HG02623 (cell line): ENCODE measurements at regions not wholly inside any gene's neighbourhood (a gene's known extent, or its start where the extent isn't known, plus 50 kb on each side); places are given as distances from the start of the nearest gene placed in this dataset.
"Not testable (repeated sequence)": the region's sequence is repeated elsewhere in the genome, so short reads cannot be mapped to it uniquely, and the experiment has no call there.

Source experiments
- ATAC-seq: cut with Tn5 transposase; IDR thresholded peaks from one replicate; pipeline ENCODE4 v1.9.1; 2021; ENCODE audit warnings: moderate library complexity; ENCODE audit not compliant: unreplicated experiment

- ATAC-seq: no peak
Measured at GRCh38 chr4:33453436-33453835, 2733.3 kb downstream of the PCDH7 start.

GRCh38 chr4:33453916-33454315 lies 2733.7 kb downstream of the PCDH7 start:
- no peak for ATAC-seq

- no peak for ATAC-seq
Measured at GRCh38 chr4:33465565-33465964, 2745.4 kb downstream of the PCDH7 start.

DNA sequence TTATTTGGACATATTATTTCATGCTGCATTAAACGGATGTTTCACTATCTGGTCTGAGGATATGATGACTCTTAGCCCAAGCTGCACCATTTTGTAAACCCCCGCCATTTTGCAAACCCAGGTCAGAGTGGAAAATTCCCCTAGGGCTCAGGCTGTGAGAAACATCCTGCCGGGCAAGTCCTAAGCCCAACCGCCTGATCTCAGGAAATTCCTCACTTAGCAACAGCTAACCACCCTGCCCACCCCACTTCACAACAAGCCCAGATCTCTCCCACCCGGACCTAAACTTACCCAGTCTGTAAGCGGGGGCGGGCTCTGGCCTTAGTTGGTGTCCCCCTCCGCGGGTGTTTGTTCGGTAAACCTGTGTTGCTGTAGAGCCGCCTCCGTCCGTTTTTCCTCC lies 2747.1 kb downstream of the PCDH7 start:
- no peak for ATAC-seq

GRCh38 chr4:33470805-33471204 lies 2750.6 kb downstream of the PCDH7 start:
- ATAC-seq: no peak

- ATAC-seq: no peak
Measured at GRCh38 chr4:33477715-33478114, 2757.5 kb downstream of the PCDH7 start.

DNA sequence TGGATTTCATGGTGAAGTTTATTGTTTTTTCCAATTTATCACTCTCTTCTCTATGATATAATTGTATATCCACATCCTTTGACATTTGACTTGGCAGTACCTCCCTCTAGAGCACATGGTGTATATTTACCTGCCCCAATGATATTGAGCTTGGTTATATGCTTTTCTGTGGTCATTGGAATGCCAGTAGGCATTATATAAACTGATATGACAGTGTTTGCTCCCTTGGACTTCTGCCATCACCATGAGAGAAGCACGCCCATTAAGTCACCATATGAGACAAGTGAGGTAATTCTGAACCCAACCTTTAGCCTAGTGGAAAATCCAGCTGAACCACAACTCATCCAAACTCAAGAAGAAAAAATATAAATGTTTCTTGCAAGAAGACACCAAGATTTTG lies 2761.5 kb downstream of the ARAP2 start:
- ATAC-seq: no peak

GRCh38 chr4:33485111-33485510 lies 2759.2 kb downstream of the ARAP2 start:
- no peak for ATAC-seq

- ATAC-seq: no peak
Measured at GRCh38 chr4:33493231-33493630, 2751.1 kb downstream of the ARAP2 start.

GRCh38 chr4:33494150-33494549 lies 2750.2 kb downstream of the ARAP2 start:
- ATAC-seq: no peak

DNA sequence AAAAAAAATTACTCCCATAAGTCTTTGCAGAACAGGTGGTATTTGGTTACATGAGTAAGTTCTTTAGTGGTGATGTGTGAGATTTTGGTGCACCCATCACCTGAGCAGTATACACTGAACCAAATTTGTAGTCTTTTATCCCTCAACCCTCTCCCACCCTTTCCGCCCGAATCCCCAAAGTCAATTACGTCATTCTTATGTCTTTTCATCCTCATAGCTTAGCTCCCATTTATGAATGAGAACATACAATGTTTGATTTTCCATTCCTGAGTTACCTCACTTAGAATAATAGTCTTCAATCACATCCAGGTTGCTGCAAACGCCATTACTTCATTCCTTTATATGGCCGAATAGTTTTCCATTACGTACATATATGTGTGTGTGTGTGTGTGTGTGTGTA lies 2742.7 kb downstream of the ARAP2 start:
- ATAC-seq: not testable (repeated sequence)

DNA sequence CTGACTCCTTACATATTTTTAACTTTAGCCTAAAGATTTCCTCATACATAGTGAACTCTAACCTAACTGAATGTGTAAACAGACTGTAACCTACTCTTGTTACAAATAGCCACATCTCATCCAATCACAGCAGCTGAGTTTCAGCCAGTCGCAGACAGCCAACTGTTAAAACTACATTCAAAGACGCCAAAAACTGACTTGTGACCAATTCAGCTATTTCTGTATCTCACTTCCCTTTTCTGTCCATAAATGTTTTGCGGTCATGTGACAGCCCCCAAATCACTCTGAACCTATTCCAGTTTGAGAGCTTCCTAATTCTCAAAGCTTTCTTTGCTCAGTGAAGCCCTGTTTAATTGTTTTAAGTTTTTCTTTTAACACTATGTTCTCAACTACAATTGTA lies 2731.9 kb downstream of the ARAP2 start:
- peak; percentile 63 for ATAC-seq

DNA sequence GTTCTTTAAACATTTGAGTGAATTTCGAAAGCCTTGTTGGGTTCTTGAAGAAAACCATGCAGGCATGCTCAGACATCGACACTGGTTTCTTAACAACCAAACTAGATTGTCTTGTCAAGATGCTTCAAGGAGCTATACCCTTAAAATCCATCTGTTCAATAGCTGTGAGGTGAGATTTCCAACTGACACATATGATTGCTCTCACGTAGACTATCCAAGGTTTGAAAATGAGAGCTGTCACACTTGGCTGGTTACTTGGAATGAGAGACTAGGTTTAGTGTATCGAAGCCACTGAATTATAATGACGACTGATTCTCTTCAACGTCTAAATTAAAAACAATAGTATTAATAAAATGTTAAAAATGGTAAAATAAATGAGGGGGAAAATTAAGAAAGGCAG lies 2725.5 kb downstream of the ARAP2 start:
- ATAC-seq: no peak

DNA sequence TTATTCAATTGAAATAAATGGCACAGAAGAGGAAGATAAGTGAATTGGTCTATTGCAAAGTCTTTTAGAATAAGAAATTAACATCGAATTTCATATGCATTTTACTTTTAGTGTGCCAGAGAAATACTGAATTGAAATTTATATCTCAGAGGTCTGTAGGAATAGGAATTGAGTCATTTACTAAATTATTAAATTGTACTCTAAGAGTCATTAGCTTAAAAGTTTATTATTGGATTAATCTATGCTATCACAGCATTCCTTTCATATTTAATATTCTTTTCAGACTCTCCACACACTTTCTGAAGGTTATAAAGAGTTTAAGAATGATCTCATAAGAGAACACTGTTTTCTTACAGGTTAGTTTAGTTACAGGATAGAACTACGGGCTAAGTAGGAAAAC lies 2711.5 kb downstream of the ARAP2 start:
- no peak for ATAC-seq

- no peak for ATAC-seq
Measured at GRCh38 chr4:33536898-33537297, 2707.4 kb downstream of the ARAP2 start.

- ATAC-seq: no peak
Measured at GRCh38 chr4:33537527-33537926, 2706.8 kb downstream of the ARAP2 start.

- no peak for ATAC-seq
Measured at GRCh38 chr4:33543941-33544450, 2700.3 kb downstream of the ARAP2 start.

GRCh38 chr4:33551244-33551643 lies 2693.1 kb downstream of the ARAP2 start:
- ATAC-seq: no peak

GRCh38 chr4:33561259-33561658 lies 2683.1 kb downstream of the ARAP2 start:
- no peak for ATAC-seq

DNA sequence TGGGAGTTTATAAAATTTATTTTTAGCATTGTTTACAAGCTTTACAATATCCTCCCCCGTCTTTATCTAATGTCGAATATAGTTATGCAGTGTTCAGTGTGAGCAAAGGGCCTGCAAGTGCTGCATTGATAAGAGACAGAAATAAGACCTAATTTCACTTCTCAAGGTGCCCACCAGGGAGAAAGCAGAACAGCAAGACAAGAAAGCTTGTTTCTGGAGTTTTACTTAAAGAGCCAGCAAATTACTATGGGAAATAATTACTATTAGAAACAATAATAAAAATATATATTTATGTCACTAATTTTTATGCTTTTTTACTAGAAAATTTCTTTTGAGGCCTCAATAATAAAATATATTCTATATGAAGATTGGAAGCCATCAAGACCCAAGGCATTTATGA lies 2677.7 kb downstream of the ARAP2 start:
- ATAC-seq: no peak

GRCh38 chr4:33577791-33578190 lies 2666.5 kb downstream of the ARAP2 start:
- no peak for ATAC-seq

DNA sequence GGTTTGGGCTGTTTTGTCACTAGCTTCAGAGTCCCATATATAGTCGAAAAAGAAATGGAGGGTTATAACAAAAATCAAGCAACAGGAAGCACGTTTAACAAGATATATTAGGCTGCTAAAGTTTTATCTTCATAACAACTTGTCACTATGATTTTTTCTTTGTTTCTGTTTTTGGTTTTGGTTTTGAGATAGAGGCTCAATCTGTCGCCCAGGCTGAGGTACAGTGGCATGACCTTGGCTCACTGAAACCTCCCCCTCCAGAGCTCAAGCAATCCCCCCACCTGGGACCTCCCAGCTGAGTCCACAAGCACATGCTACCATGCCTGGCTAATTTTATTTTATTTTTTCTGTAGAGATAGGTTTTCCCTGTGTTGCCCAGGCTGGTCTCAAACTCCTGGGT lies 2664.4 kb downstream of the ARAP2 start:
- no peak for ATAC-seq

- ATAC-seq: no peak
Measured at GRCh38 chr4:33592701-33593100, 2651.6 kb downstream of the ARAP2 start.

DNA sequence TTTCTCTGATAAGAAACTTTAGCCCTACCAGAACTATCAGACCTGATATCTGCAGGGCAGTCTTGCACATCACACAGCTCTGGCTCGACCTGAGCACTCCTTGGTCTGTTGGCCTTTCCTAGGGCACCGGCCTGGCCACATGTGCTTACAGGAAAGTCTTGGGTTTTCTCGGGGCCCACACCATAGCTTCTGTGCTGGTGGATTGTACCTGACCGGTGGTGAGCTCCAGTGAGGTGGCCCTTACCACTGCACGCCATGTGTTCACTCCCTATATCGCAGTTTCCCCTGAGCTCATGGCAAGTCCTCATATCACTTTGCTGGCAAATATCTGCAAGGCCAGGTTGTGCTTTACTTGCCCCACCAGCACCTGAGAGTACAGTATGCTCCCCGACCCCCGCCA lies 2637.4 kb downstream of the ARAP2 start:
- ATAC-seq: no peak
